ENCODE measurements at regions not wholly inside any gene's neighbourhood (a gene's known extent, or its start where the extent isn't known, plus 50 kb on each side); places are given as distances from the start of the nearest gene placed in this dataset.

- Histone ChIP-seq H2AK5ac (ENCODE audit: low read depth, low read length) (no peak overlapping the region), H2BK20ac (ENCODE audit: low read depth, low read length) (peak overlapping the region; percentile 16; the same call in 1 of the 2 replicates), H3K4me3 (ENCODE audit: insufficient read depth, low read depth, low read length) (peak overlapping the region; percentile 88), H4K8ac (ENCODE audit: low read depth in 2 of 2, low read length in 2 of 2) (peak overlapping the region in 1 of 2 experiments; percentile 21; a peak in 1 of 4 replicates), H3K4me1 (ENCODE audit: control insufficient read depth, insufficient read depth, low read length) (peaks cover 2% of the 10 kb centered on the region; the same call in 1 of the 2 replicates), H3K56ac (ENCODE audit: extremely low read depth, insufficient read depth, low read length) (peak overlapping the region; percentile 39; the same call in 1 of the 2 replicates), H3K9me3 (ENCODE audit: control insufficient read depth, insufficient read depth, low read length) (no peaks in the 10 kb centered on the region), H3K27me3 (ENCODE audit: control insufficient read depth, insufficient read depth, low read length) (no peaks in the 10 kb centered on the region), H3K9ac (ENCODE audit: low read depth, low read length) (peak overlapping the region; percentile 71), H3K9me1 (ENCODE audit: insufficient read depth, low read length) (no peaks in the 10 kb centered on the region), H3K23ac (ENCODE audit: low read depth, low read length) (peak overlapping the region; percentile 74; the same call in 1 of the 2 replicates), H3K14ac (replicated peaks; ENCODE audit: low read depth, low read length) (no peak overlapping the region; the same call in 1 of the 2 replicates), H3K4me2 (ENCODE audit: low read depth, low read length) (peak overlapping the region; percentile 83), H3K27ac (ENCODE audit: insufficient read depth, low read length) (peak overlapping the region; percentile 70), H2BK15ac (ENCODE audit: low read depth, low read length) (peak overlapping the region; percentile 33; the same call in 2 of the 3 replicates), H2AK9ac (replicated peaks; ENCODE audit: low read depth, low read length, poor library complexity) (peak overlapping the region; percentile 79), H2AFZ (replicated peaks; ENCODE audit: low read length, poor library complexity) (peak overlapping the region; percentile 96), H3K79me1 (ENCODE audit: low read depth in 1 of 2, low read length in 2 of 2) (peaks cover 6 to 19% of the 10 kb centered on the region in 2 experiments; a peak in 3 of 4 replicates), H3K18ac (ENCODE audit: low read depth, low read length) (peak overlapping the region; percentile 16; the same call in 1 of the 2 replicates), H4K91ac (ENCODE audit: insufficient read depth, low read depth, low read length) (peak overlapping the region; percentile 12; the same call in 1 of the 2 replicates), H2BK120ac (ENCODE audit: low read depth, low read length) (peak overlapping the region; percentile 60), H3K36me3 (ENCODE audit: control insufficient read depth, insufficient read depth, low read length) (no peaks in the 10 kb centered on the region), H3K4ac (ENCODE audit: low read depth, low read length) (peak overlapping the region; percentile 52), H4K5ac (ENCODE audit: low read depth, low read length) (no peak overlapping the region), H2BK5ac (ENCODE audit: low read depth, low read length, poor library complexity, severe bottlenecking) (peak overlapping the region; percentile 52), H4K20me1 (ENCODE audit: insufficient read depth, low read length) (no peaks in the 10 kb centered on the region)
- in situ Hi-C loops (cut with MboI; ENCODE audit: low sequenced_read_pairs) (loop anchor here (10.0 kb wide), 1 partner anchor 291 kb away; no protein-coding TSS in a partner anchor), intact Hi-C loops (cut with micrococcal nuclease) (loop anchor here (1.0 to 10.0 kb wide), 8 partner anchors 97 to 783 kb away; no protein-coding TSS in a partner anchor), dilution Hi-C loops (cut with HindIII; ENCODE audit: low sequenced_read_pairs, unreplicated experiment) (no loop called here)
- ATAC-seq (ENCODE audit: low read depth) (peak; percentile 75), DNase-seq (peak; percentile 83)
- no TSS peak for BruUV-seq (replicated peaks)
- ChIA-PET POLR2A (ENCODE audit: unreplicated experiment) (no interaction called here), CTCF (no interaction called here)
- WGBS, 2 experiments (ENCODE audit: extremely low coverage in 2 of 2, insufficient read length in 1 of 2): 0% methylated on average over 10 of the region's 79 CpGs; no CpG with 5 or more reads in 1 of the 2 experiments
- no peak for TF ChIP-seq ELK1 (IDR thresholded peaks at IDR 0.05; ENCODE audit: borderline replicate concordance, low read depth, low read length)
- TF ChIP-seq RCOR1 (IDR thresholded peaks at IDR 0.05; ENCODE audit: insufficient replicate concordance, low read length): no peak
- TF ChIP-seq BHLHE40 (IDR thresholded peaks at IDR 0.05; ENCODE audit: low read depth, low read length): peak; percentile 73
- no peak for TF ChIP-seq SMC3 (IDR thresholded peaks at IDR 0.05; ENCODE audit: low read depth, low read length)
- TF ChIP-seq CHD1 (IDR thresholded peaks at IDR 0.05; ENCODE audit: low read depth, low read length): no peak
- TF ChIP-seq RFX5 (IDR thresholded peaks at IDR 0.05; ENCODE audit: low read depth, low read length): no peak
- peak; percentile 74 for TF ChIP-seq POLR2A (IDR thresholded peaks at IDR 0.05; ENCODE audit: low read depth, low read length)
- no peak for TF ChIP-seq CEBPB (IDR thresholded peaks at IDR 0.05; ENCODE audit: low read depth, low read length)
- TF ChIP-seq MXI1 (IDR thresholded peaks at IDR 0.05; ENCODE audit: borderline replicate concordance, low read depth, low read length): peak; percentile 81; the same call in 1 of the 2 replicates
- TF ChIP-seq CTCF (conservative IDR thresholded peaks at IDR 0.05; ENCODE audit: low read depth, low read length): no peak
- no peak; the same call in 1 of the 2 replicates for TF ChIP-seq RAD21 (IDR thresholded peaks at IDR 0.05; ENCODE audit: low read length)
- TF ChIP-seq USF2 (IDR thresholded peaks at IDR 0.05; ENCODE audit: low read depth, low read length): no peak
- peak; percentile 66 for TF ChIP-seq MAZ (IDR thresholded peaks at IDR 0.05; ENCODE audit: borderline replicate concordance, low read depth, low read length)
These were observed 99.2 kb upstream of the TENM3 start for GRCh38 chr4:182143822-182144625.

Data from IMR-90 (cell line).